Loucy (cell line): ENCODE measurements at regions not wholly inside any gene's neighbourhood (a gene's known extent, or its start where the extent isn't known, plus 50 kb on each side); places are given as distances from the start of the nearest gene placed in this dataset.

Experiments used
- H2AFZ ChIP-seq: fragments of 200-600 bp; sonication (generic); 2 replicates; pipeline ENCODE4 v1.6.0; 2016; ENCODE audit warnings: antibody characterized with exemption, mild to moderate bottlenecking, low read length, moderate library complexity
- H3F3A ChIP-seq: fragments of 200-600 bp; 2 replicates; pipeline ENCODE4 v1.6.0; 2016; ENCODE audit warnings: antibody characterized with exemption, low read depth, mild to moderate bottlenecking
- H3K27me3 ChIP-seq: fragments of 200-600 bp; sonication (generic); 2 replicates; pipeline ENCODE4 v1.6.1; 2014; ENCODE audit warnings: low read length, mild to moderate bottlenecking; ENCODE audit not compliant: insufficient read depth, poor library complexity, severe bottlenecking
- H3K36me3 ChIP-seq: fragments of 200-600 bp; sonication (generic); 2 replicates; pipeline ENCODE4 v1.6.1; 2016; ENCODE audit warnings: low read length; ENCODE audit not compliant: insufficient read depth
- H3K4me1 ChIP-seq: fragments of 200-600 bp; sonication (generic); 2 replicates; pipeline ENCODE4 v1.5.1; 2014; ENCODE audit warnings: low read length, mild to moderate bottlenecking; ENCODE audit not compliant: insufficient read depth, poor library complexity, severe bottlenecking
- H3K4me2 ChIP-seq: fragments of 200-600 bp; sonication (generic); 2 replicates; pipeline ENCODE4 v1.6.0; 2014; ENCODE audit warnings: antibody characterized with exemption, low read length, low read depth, mild to moderate bottlenecking; ENCODE audit not compliant: poor library complexity, severe bottlenecking
- H3K4me3 ChIP-seq: fragments of 200-600 bp; sonication (generic); 2 replicates; pipeline ENCODE4 v1.5.1; 2014; ENCODE audit warnings: low read length, mild to moderate bottlenecking, mixed read lengths; ENCODE audit not compliant: poor library complexity, severe bottlenecking
- H3K79me2 ChIP-seq: fragments of 200-600 bp; sonication (generic); 2 replicates; pipeline ENCODE4 v1.6.1; 2014; ENCODE audit warnings: low read length; ENCODE audit not compliant: insufficient read depth
- H3K9ac ChIP-seq: fragments of 200-600 bp; sonication (generic); 2 replicates; pipeline ENCODE4 v1.6.0; 2014; ENCODE audit warnings: mild to moderate bottlenecking, low read depth, low read length, moderate library complexity; ENCODE audit not compliant: poor library complexity, severe bottlenecking
- H3K9me2 ChIP-seq: fragments of 200-600 bp; sonication (generic); replicated peaks from 2 replicates; pipeline ENCODE4 v1.6.1; 2016; ENCODE audit warnings: low read depth, low read length, mixed read lengths
- H3K9me3 ChIP-seq: fragments of 200-600 bp; sonication (generic); 2 replicates; pipeline ENCODE4 v1.6.1; 2014; ENCODE audit warnings: mild to moderate bottlenecking, antibody characterized with exemption, low read length, low read depth; ENCODE audit not compliant: insufficient read depth
- H4K20me1 ChIP-seq: fragments of 200-600 bp; sonication (generic); 2 replicates; pipeline ENCODE4 v1.6.0; 2014; ENCODE audit warnings: antibody characterized with exemption, low read length, mild to moderate bottlenecking; ENCODE audit not compliant: insufficient read depth, poor library complexity, severe bottlenecking
- EZH2phosphoT487 ChIP-seq: fragments of 200-600 bp; IDR thresholded peaks from 2 replicates; pipeline ENCODE4 v1.6.1; 2018; ENCODE audit warnings: antibody characterized with exemption, mild to moderate bottlenecking, moderate library complexity, borderline replicate concordance
- TF ChIP-seq, protein P1 (sequence below): fragments of 200-600 bp; sonication (generic); conservative IDR thresholded peaks from 2 replicates; pipeline ENCODE4 v1.5.1; 2014; ENCODE audit warnings: mild to moderate bottlenecking, antibody characterized with exemption, low read length

DNA sequence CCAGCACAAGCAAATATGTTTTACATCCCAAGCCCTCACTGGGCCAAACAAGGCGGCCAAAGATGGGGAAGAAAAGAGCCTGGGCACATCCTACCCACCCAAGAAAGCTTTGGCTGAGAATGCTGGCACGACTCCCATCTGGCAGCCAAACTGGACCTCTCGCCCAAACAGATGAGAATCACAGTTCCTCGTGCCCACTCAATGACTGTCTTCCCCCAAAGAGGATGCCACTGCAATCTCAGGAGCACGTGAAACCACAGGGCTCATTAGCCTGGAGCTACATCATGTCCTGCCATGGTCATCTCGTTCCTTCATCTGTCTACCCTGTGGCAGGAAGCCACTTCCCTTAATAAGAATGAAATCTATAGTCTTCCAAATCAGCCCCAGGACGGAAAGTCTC, 536.8 kb downstream of the BNC2 start:
- H4K20me1 ChIP-seq = no peaks in the 10 kb centered on the region
- H3K4me2 ChIP-seq = no peak overlapping the region
- no peak overlapping the region for H2AFZ ChIP-seq
- no peak for TF ChIP-seq EZH2phosphoT487
- TF ChIP-seq, protein P1, sequence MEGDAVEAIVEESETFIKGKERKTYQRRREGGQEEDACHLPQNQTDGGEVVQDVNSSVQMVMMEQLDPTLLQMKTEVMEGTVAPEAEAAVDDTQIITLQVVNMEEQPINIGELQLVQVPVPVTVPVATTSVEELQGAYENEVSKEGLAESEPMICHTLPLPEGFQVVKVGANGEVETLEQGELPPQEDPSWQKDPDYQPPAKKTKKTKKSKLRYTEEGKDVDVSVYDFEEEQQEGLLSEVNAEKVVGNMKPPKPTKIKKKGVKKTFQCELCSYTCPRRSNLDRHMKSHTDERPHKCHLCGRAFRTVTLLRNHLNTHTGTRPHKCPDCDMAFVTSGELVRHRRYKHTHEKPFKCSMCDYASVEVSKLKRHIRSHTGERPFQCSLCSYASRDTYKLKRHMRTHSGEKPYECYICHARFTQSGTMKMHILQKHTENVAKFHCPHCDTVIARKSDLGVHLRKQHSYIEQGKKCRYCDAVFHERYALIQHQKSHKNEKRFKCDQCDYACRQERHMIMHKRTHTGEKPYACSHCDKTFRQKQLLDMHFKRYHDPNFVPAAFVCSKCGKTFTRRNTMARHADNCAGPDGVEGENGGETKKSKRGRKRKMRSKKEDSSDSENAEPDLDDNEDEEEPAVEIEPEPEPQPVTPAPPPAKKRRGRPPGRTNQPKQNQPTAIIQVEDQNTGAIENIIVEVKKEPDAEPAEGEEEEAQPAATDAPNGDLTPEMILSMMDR = no peak
- H3F3A ChIP-seq = no peaks in the 10 kb centered on the region
- H3K27me3 ChIP-seq = no peaks in the 10 kb centered on the region
- H3K9me2 ChIP-seq = no peaks in the 10 kb centered on the region
- H3K4me3 ChIP-seq = no peak overlapping the region
- no peaks in the 10 kb centered on the region for H3K9me3 ChIP-seq
- no peaks in the 10 kb centered on the region for H3K4me1 ChIP-seq
- H3K79me2 ChIP-seq = no peaks in the 10 kb centered on the region
- H3K36me3 ChIP-seq = no peaks in the 10 kb centered on the region
- H3K9ac ChIP-seq = no peak overlapping the region

DNA sequence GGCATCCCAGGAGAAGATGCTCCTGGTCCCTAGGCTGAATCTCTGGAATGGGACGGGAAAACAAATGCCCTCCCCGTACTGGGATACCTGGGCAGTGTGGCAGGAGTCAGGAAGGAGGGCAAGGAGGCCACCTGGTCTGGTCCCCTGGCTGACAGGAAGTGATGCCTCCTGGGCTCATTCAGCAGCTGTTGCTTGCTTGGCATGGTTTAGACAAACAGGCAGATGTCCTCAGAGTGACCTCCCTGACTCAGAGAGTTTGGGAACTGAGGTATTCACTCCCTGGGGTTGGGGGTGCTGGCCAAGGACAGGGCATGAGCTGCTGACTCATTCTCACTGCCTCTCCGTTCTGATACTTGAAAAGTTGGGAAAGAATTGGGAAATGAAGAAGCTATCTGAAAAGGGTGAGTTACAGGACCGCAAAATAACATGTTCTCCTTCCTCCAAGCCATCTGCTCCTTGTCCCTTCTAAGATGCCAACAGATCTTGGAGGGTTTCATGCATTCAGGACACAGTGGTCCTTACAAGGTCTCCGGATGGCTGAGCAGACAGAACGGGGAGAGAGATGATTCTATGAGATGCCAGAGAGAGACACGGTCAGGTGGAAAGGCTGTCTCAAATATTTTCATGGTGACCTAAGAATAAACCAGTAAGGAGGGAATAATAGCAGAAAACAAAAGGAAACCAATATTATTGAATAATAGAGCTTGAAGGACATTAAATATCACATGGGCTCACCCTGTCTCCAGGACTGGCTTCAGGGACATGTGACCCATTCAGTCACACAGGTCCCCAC, 534.5 kb downstream of the BNC2 start:
- no peak overlapping the region for H3K9ac ChIP-seq
- H2AFZ ChIP-seq = no peak overlapping the region
- no peaks in the 10 kb centered on the region for H3K9me3 ChIP-seq
- no peaks in the 10 kb centered on the region for H3K79me2 ChIP-seq
- H3K36me3 ChIP-seq = no peaks in the 10 kb centered on the region
- H3K4me2 ChIP-seq = no peak overlapping the region
- no peaks in the 10 kb centered on the region for H3F3A ChIP-seq
- no peaks in the 10 kb centered on the region for H4K20me1 ChIP-seq
- no peak for TF ChIP-seq EZH2phosphoT487
- TF ChIP-seq, protein P1 = no peak
- H3K9me2 ChIP-seq = no peaks in the 10 kb centered on the region
- H3K27me3 ChIP-seq = no peaks in the 10 kb centered on the region
- H3K4me1 ChIP-seq = no peaks in the 10 kb centered on the region
- no peak overlapping the region for H3K4me3 ChIP-seq

GRCh38 chr9:16336833-16337232, 533.6 kb downstream of the BNC2 start:
- H2AFZ ChIP-seq = no peak overlapping the region
- no peak for TF ChIP-seq EZH2phosphoT487
- TF ChIP-seq, protein P1 = no peak
- no peaks in the 10 kb centered on the region for H3K9me3 ChIP-seq
- no peak overlapping the region for H3K9ac ChIP-seq
- no peaks in the 10 kb centered on the region for H4K20me1 ChIP-seq
- no peaks in the 10 kb centered on the region for H3K9me2 ChIP-seq
- no peaks in the 10 kb centered on the region for H3K36me3 ChIP-seq
- no peaks in the 10 kb centered on the region for H3K79me2 ChIP-seq
- no peaks in the 10 kb centered on the region for H3K4me1 ChIP-seq
- no peak overlapping the region for H3K4me2 ChIP-seq
- H3K4me3 ChIP-seq = no peak overlapping the region
- no peaks in the 10 kb centered on the region for H3F3A ChIP-seq
- H3K27me3 ChIP-seq = no peaks in the 10 kb centered on the region
